Chondrocyte (in vitro differentiated cells): ENCODE measurements at regions not wholly inside any gene's neighbourhood (a gene's known extent, or its start where the extent isn't known, plus 50 kb on each side); places are given as distances from the start of the nearest gene placed in this dataset.

Experiments used
- DNase-seq: peaks from one replicate; pipeline ENCODE4 v3.0.0; 2021; ENCODE audit warnings: mixed read lengths, low spot score
- H3K27ac Mint-ChIP-seq: one replicate; pipeline ENCODE4 v1.8.0; 2021; ENCODE audit warnings: mild to moderate bottlenecking, moderate library complexity, mixed read lengths; ENCODE audit not compliant: unreplicated experiment
- H3K27me3 Mint-ChIP-seq: 2 replicates; pipeline ENCODE4 v1.8.0; 2021; ENCODE audit warnings: low read depth, mixed read lengths
- H3K36me3 Mint-ChIP-seq: 2 replicates; pipeline ENCODE4 v1.8.0; 2021; ENCODE audit warnings: low read depth, mixed read lengths
- H3K4me1 Mint-ChIP-seq: 2 replicates; pipeline ENCODE4 v1.8.0; 2021; ENCODE audit warnings: low read depth, mild to moderate bottlenecking, mixed read lengths
- H3K4me3 Mint-ChIP-seq: one replicate; pipeline ENCODE4 v1.8.0; 2021; ENCODE audit warnings: mild to moderate bottlenecking, moderate library complexity, mixed read lengths; ENCODE audit not compliant: unreplicated experiment
- H3K9me3 Mint-ChIP-seq: 2 replicates; pipeline ENCODE4 v1.8.0; 2021; ENCODE audit warnings: low read depth, mixed read lengths
- TF ChIP-seq, protein P1 (sequence below): fragments of 200-600 bp; sonication (generic); IDR thresholded peaks from 2 replicates; pipeline ENCODE4 v1.5.0; 2021; ENCODE audit warnings: antibody characterized with exemption, mild to moderate bottlenecking, moderate library complexity

DNA sequence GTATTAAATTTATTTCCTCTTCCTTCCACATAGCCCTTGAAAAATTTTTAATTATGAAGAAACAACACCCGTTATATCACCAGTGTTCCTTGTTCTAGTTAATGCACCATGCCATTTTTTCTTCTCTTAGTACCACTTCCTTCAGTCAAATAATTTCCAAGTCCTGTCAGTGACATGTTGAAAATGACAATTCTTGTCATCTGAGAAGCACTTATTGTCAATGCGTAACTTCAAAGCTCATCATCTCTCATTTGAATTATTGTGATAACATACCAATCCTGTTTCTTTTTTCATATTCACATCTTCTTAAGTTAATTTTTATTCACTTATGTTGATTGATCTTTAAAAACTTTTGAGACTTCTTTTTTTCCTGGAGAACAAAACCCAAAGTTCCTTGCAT lies 320.4 kb downstream of the ASXL3 start:
- no peaks in the 10 kb centered on the region for H3K27me3 Mint-ChIP-seq

DNA sequence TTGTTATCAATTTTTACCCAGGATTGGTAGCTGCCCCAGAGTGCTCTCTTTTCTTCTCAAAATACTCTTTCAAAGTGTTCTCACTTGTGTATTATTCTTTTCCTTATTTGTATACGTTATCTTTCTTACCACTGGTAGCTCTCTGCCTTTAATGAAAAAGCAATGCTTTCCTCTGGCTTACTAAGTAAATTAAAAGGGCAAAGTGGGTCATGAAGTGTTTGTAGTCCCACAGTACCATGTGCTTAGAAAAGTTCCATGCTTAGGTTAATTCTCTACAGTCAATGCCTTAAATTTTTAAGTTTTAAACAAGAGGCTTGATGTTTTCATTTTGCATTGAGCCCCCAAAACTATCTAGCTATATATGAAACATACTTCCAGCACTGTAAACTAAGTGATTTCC lies 300.2 kb downstream of the ASXL3 start:
- Mint-ChIP-seq H3K4me1 (no peaks in the 10 kb centered on the region), H3K36me3 (peaks cover 2% of the 10 kb centered on the region), H3K4me3 (no peak overlapping the region), H3K9me3 (no peaks in the 10 kb centered on the region), H3K27me3 (peaks cover 2% of the 10 kb centered on the region), H3K27ac (no peak overlapping the region)
- no peak for DNase-seq
- TF ChIP-seq, protein P1, sequence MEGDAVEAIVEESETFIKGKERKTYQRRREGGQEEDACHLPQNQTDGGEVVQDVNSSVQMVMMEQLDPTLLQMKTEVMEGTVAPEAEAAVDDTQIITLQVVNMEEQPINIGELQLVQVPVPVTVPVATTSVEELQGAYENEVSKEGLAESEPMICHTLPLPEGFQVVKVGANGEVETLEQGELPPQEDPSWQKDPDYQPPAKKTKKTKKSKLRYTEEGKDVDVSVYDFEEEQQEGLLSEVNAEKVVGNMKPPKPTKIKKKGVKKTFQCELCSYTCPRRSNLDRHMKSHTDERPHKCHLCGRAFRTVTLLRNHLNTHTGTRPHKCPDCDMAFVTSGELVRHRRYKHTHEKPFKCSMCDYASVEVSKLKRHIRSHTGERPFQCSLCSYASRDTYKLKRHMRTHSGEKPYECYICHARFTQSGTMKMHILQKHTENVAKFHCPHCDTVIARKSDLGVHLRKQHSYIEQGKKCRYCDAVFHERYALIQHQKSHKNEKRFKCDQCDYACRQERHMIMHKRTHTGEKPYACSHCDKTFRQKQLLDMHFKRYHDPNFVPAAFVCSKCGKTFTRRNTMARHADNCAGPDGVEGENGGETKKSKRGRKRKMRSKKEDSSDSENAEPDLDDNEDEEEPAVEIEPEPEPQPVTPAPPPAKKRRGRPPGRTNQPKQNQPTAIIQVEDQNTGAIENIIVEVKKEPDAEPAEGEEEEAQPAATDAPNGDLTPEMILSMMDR = no peak

More for the DNA sequence above, 320.4 kb downstream of the ASXL3 start:
- Mint-ChIP-seq H3K4me3 (no peak overlapping the region), H3K27ac (no peak overlapping the region), H3K36me3 (peaks cover 5% of the 10 kb centered on the region), H3K4me1 (no peaks in the 10 kb centered on the region), H3K9me3 (peaks cover 23% of the 10 kb centered on the region)
- DNase-seq = no peak
- TF ChIP-seq, protein P1 = no peak

DNA sequence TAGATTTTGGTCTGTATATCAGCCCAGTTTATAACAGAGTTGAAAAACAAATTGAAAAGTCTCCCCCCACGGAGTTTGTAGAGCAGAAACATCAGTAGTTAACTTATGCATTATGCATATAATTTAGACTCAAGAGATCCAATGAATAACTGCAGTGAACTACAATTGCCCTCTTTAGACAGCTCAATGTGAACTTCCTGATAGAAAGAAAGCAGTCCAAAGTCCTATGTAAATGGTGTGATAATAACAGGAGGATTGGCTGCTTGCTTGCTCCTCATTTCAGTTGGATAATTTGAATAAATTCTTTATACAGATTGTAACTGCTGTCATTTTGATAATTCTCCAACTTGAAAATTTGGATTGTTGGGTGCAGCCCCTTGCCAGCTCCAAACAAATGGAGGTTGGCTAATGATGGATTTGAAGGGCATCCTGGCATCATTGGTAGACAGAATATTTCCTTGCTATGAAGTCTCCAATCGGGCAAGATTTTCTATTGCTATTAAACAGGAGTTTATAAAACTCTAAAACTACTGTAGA lies 297.1 kb downstream of the ASXL3 start:
- Mint-ChIP-seq H3K36me3 (peaks cover 2% of the 10 kb centered on the region), H3K4me1 (peaks cover 20% of the 10 kb centered on the region), H3K9me3 (no peaks in the 10 kb centered on the region), H3K27ac (no peak overlapping the region), H3K27me3 (peaks cover 2% of the 10 kb centered on the region), H3K4me3 (no peak overlapping the region)
- TF ChIP-seq, protein P1 = no peak
- DNase-seq = no peak

DNA sequence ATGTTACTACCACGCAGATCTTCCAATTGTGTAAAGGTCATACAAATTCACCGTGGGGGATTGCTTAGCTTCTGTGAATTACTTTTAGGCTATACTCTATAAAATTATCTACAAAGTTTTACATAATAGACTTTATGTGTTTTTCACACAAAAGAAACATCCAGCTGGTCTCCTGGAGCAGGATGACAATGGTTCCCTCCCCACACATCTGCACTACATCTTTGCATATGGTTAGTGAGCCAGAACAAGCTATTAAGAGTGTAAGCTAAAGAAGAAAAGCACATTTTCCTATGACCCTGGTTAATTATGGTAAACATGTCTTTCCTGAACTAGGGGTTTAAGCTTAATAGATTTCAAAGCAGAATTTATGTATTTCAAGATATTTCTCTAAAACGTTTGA lies 295.1 kb downstream of the ASXL3 start:
- no peak overlapping the region for H3K27ac Mint-ChIP-seq
- H3K36me3 Mint-ChIP-seq = peaks cover 2% of the 10 kb centered on the region
- no peak for DNase-seq
- peaks cover 25% of the 10 kb centered on the region for H3K4me1 Mint-ChIP-seq
- no peak overlapping the region for H3K4me3 Mint-ChIP-seq
- H3K9me3 Mint-ChIP-seq = no peaks in the 10 kb centered on the region
- H3K27me3 Mint-ChIP-seq = peaks cover 2% of the 10 kb centered on the region
- TF ChIP-seq, protein P1 = no peak

DNA sequence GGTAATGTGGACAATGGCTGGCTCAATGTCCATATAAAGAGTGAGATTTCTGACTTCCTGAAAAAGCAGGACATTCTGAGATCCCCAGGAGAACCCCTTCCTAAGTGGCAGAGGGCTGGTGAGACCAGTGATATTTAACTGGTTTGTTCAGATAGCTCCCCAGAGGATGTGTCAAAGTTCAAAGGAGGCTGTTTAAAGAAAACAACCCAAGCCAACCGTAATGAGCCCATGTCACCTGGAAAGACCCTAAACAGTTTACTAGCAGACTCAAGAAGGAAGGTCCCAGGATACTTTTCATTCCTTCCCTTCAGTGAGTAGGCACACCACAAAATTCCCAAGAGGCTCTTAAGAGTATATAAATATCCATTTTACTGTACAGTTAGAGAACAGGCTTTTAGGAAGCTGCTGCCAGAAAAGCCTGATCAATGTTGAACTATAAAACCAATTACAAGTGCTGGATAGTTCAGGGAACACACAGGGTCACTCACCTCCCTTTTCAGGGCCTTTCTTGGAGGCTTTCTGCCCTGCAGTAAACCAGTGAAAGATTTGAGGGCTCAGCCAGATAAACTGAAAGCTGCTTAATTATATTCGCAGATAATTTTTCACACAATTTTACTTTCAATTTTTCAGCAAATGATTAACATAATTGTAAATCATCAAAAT lies 293.5 kb downstream of the ASXL3 start:
- peaks cover 25% of the 10 kb centered on the region for H3K4me1 Mint-ChIP-seq
- peak overlapping the region; percentile 49 for H3K27ac Mint-ChIP-seq
- no peaks in the 10 kb centered on the region for H3K27me3 Mint-ChIP-seq

More for the DNA sequence above, 293.5 kb downstream of the ASXL3 start:
- DNase-seq = no peak
- H3K9me3 Mint-ChIP-seq = no peaks in the 10 kb centered on the region
- TF ChIP-seq, protein P1 = no peak
- no peak overlapping the region for H3K4me3 Mint-ChIP-seq
- H3K36me3 Mint-ChIP-seq = no peaks in the 10 kb centered on the region
